ENCODE measurements at regions not wholly inside any gene's neighbourhood (a gene's known extent, or its start where the extent isn't known, plus 50 kb on each side); places are given as distances from the start of the nearest gene placed in this dataset.

DNA sequence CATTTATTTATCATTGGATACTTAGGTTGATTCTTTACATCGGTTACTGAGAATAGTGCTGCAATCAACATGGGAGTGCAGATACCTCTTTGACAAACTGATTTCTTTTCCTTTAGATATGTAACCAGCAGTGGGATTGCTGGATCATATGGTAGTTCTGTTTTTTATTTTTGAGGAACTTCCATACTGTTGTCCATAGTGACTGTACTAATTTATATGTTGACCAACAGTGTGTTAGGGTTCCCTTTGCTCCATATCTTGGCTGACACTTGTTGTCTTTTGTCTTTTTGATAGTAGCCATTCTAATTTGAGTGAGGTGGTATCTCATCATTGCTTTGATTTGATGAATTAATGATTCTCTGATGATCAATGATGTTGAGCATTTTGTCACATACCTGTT is 137.3 kb upstream of the PITX1 start:
- no peak for TF ChIP-seq EZH2phosphoT487 (conservative IDR thresholded peaks at IDR 0.05; ENCODE audit: low read length)
- TF ChIP-seq, protein P1, sequence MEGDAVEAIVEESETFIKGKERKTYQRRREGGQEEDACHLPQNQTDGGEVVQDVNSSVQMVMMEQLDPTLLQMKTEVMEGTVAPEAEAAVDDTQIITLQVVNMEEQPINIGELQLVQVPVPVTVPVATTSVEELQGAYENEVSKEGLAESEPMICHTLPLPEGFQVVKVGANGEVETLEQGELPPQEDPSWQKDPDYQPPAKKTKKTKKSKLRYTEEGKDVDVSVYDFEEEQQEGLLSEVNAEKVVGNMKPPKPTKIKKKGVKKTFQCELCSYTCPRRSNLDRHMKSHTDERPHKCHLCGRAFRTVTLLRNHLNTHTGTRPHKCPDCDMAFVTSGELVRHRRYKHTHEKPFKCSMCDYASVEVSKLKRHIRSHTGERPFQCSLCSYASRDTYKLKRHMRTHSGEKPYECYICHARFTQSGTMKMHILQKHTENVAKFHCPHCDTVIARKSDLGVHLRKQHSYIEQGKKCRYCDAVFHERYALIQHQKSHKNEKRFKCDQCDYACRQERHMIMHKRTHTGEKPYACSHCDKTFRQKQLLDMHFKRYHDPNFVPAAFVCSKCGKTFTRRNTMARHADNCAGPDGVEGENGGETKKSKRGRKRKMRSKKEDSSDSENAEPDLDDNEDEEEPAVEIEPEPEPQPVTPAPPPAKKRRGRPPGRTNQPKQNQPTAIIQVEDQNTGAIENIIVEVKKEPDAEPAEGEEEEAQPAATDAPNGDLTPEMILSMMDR (IDR thresholded peaks at IDR 0.05; ENCODE audit: insufficient read depth, low read length, poor library complexity, severe bottlenecking): no peak
- Histone ChIP-seq H3K36me3 (ENCODE audit: low read length) (no peaks in the 10 kb centered on the region), H3K9me3 (ENCODE audit: insufficient read depth, low read length) (no peaks in the 10 kb centered on the region), H3K79me2 (ENCODE audit: insufficient read depth, low read length) (no peaks in the 10 kb centered on the region), H3K4me3 (ENCODE audit: insufficient read depth, low read length, poor library complexity, severe bottlenecking) (no peak overlapping the region), H3K4me2 (ENCODE audit: low read depth, low read length, poor library complexity, severe bottlenecking) (no peak overlapping the region), H3K27ac (ENCODE audit: low read depth, low read length) (no peak overlapping the region), H3K9me2 (replicated peaks; ENCODE audit: insufficient read depth, low read length) (no peaks in the 10 kb centered on the region), H4K20me1 (ENCODE audit: low read depth, low read length) (no peaks in the 10 kb centered on the region), H3F3A (ENCODE audit: insufficient read depth) (no peaks in the 10 kb centered on the region), H3K9ac (ENCODE audit: low read length) (no peak overlapping the region), H2AFZ (ENCODE audit: low read depth, low read length, severe bottlenecking) (no peak overlapping the region), H3K27me3 (ENCODE audit: low read length) (no peaks in the 10 kb centered on the region)

DNA sequence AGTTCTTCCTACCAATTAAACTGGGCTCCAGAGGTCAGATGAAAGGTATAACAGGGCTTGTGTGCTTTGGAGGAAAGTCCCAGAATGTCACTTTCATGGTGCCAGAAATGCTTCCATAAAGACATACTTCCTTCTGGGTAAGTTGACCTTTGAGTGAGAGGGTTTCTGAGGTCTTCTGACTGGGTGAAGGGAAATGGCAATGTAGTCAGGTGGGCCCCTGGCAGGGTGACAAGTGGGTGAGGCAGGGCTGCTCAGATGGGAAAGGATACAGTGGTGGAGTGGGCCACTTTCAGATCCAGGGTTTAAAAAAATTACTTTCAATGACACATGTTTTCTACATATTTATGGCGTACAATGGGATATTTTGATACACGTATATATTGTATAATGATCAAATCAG is 136.5 kb upstream of the PITX1 start:
- Histone ChIP-seq H3K36me3 (ENCODE audit: low read length) (no peaks in the 10 kb centered on the region), H3K9me2 (replicated peaks; ENCODE audit: insufficient read depth, low read length) (no peaks in the 10 kb centered on the region), H3K9ac (ENCODE audit: low read length) (no peak overlapping the region)

DNA sequence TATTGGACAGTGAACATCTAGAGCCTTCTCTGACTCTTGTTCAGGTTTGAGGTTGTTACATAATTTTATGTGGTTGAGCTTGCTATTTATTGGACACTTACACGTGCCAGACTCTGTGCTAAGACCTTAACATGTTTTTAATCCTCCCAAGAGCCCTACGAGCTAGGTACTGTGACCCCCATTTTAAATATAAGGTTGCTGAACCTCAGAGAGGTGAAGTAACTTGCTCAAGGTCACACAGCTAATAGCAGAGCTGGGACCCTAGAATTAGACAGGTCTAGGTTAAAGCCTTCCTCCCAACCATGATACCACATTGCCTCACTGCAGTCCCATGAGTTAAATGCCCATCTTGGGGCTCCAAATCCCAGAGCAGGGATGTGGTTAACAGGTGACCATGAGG is 135.7 kb upstream of the PITX1 start:
- H3K9me3 ChIP-seq (ENCODE audit: insufficient read depth, low read length): no peaks in the 10 kb centered on the region
- no peaks in the 10 kb centered on the region for H3K79me2 ChIP-seq (ENCODE audit: insufficient read depth, low read length)
- no peaks in the 10 kb centered on the region for H3K9me2 ChIP-seq (replicated peaks; ENCODE audit: insufficient read depth, low read length)
- no peak overlapping the region for H3K9ac ChIP-seq (ENCODE audit: low read length)
- no peak for TF ChIP-seq EZH2phosphoT487 (conservative IDR thresholded peaks at IDR 0.05; ENCODE audit: low read length)
- TF ChIP-seq, protein P1 (IDR thresholded peaks at IDR 0.05; ENCODE audit: insufficient read depth, low read length, poor library complexity, severe bottlenecking): no peak
- H3K4me2 ChIP-seq (ENCODE audit: low read depth, low read length, poor library complexity, severe bottlenecking): no peak overlapping the region
- no peak overlapping the region for H3K27ac ChIP-seq (ENCODE audit: low read depth, low read length)
- H3F3A ChIP-seq (ENCODE audit: insufficient read depth): no peaks in the 10 kb centered on the region
- H3K36me3 ChIP-seq (ENCODE audit: low read length): no peaks in the 10 kb centered on the region
- no peaks in the 10 kb centered on the region for H3K27me3 ChIP-seq (ENCODE audit: low read length)
- H3K4me3 ChIP-seq (ENCODE audit: insufficient read depth, low read length, poor library complexity, severe bottlenecking): no peak overlapping the region
- no peaks in the 10 kb centered on the region for H4K20me1 ChIP-seq (ENCODE audit: low read depth, low read length)
- H2AFZ ChIP-seq (ENCODE audit: low read depth, low read length, severe bottlenecking): no peak overlapping the region

More for the DNA sequence above, 136.5 kb upstream of the PITX1 start:
- no peak overlapping the region for H3K27ac ChIP-seq (ENCODE audit: low read depth, low read length)
- no peak overlapping the region for H2AFZ ChIP-seq (ENCODE audit: low read depth, low read length, severe bottlenecking)
- no peaks in the 10 kb centered on the region for H3K79me2 ChIP-seq (ENCODE audit: insufficient read depth, low read length)
- TF ChIP-seq EZH2phosphoT487 (conservative IDR thresholded peaks at IDR 0.05; ENCODE audit: low read length): no peak
- TF ChIP-seq, protein P1 (IDR thresholded peaks at IDR 0.05; ENCODE audit: insufficient read depth, low read length, poor library complexity, severe bottlenecking): no peak
- H3K4me2 ChIP-seq (ENCODE audit: low read depth, low read length, poor library complexity, severe bottlenecking): no peak overlapping the region
- no peaks in the 10 kb centered on the region for H3F3A ChIP-seq (ENCODE audit: insufficient read depth)
- no peaks in the 10 kb centered on the region for H4K20me1 ChIP-seq (ENCODE audit: low read depth, low read length)
- no peaks in the 10 kb centered on the region for H3K9me3 ChIP-seq (ENCODE audit: insufficient read depth, low read length)
- H3K4me3 ChIP-seq (ENCODE audit: insufficient read depth, low read length, poor library complexity, severe bottlenecking): no peak overlapping the region
- H3K27me3 ChIP-seq (ENCODE audit: low read length): no peaks in the 10 kb centered on the region

Data from SU-DHL-6 (cell line).